OCI-LY3 (cell line): ENCODE measurements at regions not wholly inside any gene's neighbourhood (a gene's known extent, or its start where the extent isn't known, plus 50 kb on each side); places are given as distances from the start of the nearest gene placed in this dataset.

Experiments
- EZH2phosphoT487 ChIP-seq: fragments of 200-600 bp; shearing (Covaris generic); IDR thresholded peaks from 2 replicates; pipeline ENCODE4 v1.6.1; 2018; ENCODE audit warnings: antibody characterized with exemption, mixed run types, low read depth
- TF ChIP-seq, protein P1 (sequence below): fragments of 200-600, 300-600 bp; sonication (generic); IDR thresholded peaks from 2 replicates; pipeline ENCODE4 v1.5.1; 2014; ENCODE audit warnings: antibody characterized with exemption, low read length, low read depth

DNA sequence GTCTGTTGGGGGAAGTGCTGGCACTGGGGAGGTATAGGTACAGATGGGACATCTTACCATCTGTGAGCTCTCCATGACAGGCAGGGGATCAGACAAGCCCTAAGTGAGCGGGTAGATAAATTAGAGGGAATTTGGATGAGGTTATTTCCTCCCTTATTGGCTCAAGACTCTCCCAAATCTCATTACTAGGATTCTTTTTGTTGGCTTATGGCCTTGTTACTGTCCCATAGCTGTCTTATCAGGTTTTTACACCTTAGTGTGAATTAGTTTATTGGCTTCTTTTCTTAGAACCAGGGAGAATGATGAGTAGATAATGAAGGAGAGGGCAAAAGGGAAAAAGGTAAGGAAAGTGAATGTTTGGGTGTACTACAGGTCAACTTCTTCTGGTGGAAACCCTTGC lies 191.1 kb upstream of the PRICKLE1 start:
- TF ChIP-seq, protein P1, sequence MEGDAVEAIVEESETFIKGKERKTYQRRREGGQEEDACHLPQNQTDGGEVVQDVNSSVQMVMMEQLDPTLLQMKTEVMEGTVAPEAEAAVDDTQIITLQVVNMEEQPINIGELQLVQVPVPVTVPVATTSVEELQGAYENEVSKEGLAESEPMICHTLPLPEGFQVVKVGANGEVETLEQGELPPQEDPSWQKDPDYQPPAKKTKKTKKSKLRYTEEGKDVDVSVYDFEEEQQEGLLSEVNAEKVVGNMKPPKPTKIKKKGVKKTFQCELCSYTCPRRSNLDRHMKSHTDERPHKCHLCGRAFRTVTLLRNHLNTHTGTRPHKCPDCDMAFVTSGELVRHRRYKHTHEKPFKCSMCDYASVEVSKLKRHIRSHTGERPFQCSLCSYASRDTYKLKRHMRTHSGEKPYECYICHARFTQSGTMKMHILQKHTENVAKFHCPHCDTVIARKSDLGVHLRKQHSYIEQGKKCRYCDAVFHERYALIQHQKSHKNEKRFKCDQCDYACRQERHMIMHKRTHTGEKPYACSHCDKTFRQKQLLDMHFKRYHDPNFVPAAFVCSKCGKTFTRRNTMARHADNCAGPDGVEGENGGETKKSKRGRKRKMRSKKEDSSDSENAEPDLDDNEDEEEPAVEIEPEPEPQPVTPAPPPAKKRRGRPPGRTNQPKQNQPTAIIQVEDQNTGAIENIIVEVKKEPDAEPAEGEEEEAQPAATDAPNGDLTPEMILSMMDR, result no peak
- no peak for TF ChIP-seq EZH2phosphoT487
